Muscle of leg (tissue), 3 donors: ENCODE measurements at regions not wholly inside any gene's neighbourhood (a gene's known extent, or its start where the extent isn't known, plus 50 kb on each side); places are given as distances from the start of the nearest gene placed in this dataset.

Source experiments
- DNase-seq: peaks from one replicate; pipeline ENCODE4 v3.0.0; 2013
- H3K27ac ChIP-seq: one replicate; pipeline ENCODE4 v1.5.1; 2013; ENCODE audit warnings: mild to moderate bottlenecking, low read length, control low read depth
- H3K27me3 ChIP-seq: one replicate; pipeline ENCODE4 v1.6.1; 2013; ENCODE audit warnings: low read length; ENCODE audit not compliant: control insufficient read depth, insufficient read depth
- H3K36me3 ChIP-seq: one replicate; pipeline ENCODE4 v1.6.1; 2013; ENCODE audit warnings: low read length; ENCODE audit not compliant: control insufficient read depth, insufficient read depth
- H3K4me1 ChIP-seq: one replicate; pipeline ENCODE4 v1.6.1; 2013; ENCODE audit warnings: low read length; ENCODE audit not compliant: control insufficient read depth, insufficient read depth
- H3K4me3 ChIP-seq: one replicate; pipeline ENCODE4 v1.5.1; 2013; ENCODE audit warnings: low read length, control low read depth
- H3K9me3 ChIP-seq: replicated peaks from 2 replicates; pipeline ENCODE4 v1.6.1; 2013; ENCODE audit warnings: low read depth, low read length; ENCODE audit not compliant: control insufficient read depth
- WGBS: methylation state at CpG from one replicate; pipeline ENCODE4 v1.1.5; 2013; ENCODE audit warnings: missing lambda C conversion rate; ENCODE audit not compliant: insufficient coverage; 5-methylcytosine and 5-hydroxymethylcytosine counted together

- Histone ChIP-seq H3K27ac (no peak overlapping the region), H3K27me3 (no peaks in the 10 kb centered on the region), H3K4me1 (no peaks in the 10 kb centered on the region), H3K36me3 (no peaks in the 10 kb centered on the region), H3K4me3 (no peak overlapping the region), H3K9me3 (no peaks in the 10 kb centered on the region)
- WGBS: 7% methylated on average over 2 of the region's 2 CpGs
- DNase-seq: peak; percentile 87
These were observed 94.3 kb downstream of the CT47B1 start for GRCh38 chrX:120781403-120781802.

GRCh38 chrX:120775959-120776358 lies 99.7 kb downstream of the CT47B1 start:
- DNase-seq: no peak
- no peaks in the 10 kb centered on the region for H3K27me3 ChIP-seq
- H3K27ac ChIP-seq: no peak overlapping the region
- no CpG with 5 or more reads among the region's 3 CpGs for WGBS
- no peak overlapping the region for H3K4me3 ChIP-seq
- H3K36me3 ChIP-seq: no peaks in the 10 kb centered on the region
- no peaks in the 10 kb centered on the region for H3K9me3 ChIP-seq
- no peaks in the 10 kb centered on the region for H3K4me1 ChIP-seq

- no peaks in the 10 kb centered on the region for H3K36me3 ChIP-seq
- no peak for DNase-seq
- H3K27ac ChIP-seq: no peak overlapping the region
- H3K9me3 ChIP-seq: no peaks in the 10 kb centered on the region
- H3K27me3 ChIP-seq: no peaks in the 10 kb centered on the region
- no peaks in the 10 kb centered on the region for H3K4me1 ChIP-seq
- no peak overlapping the region for H3K4me3 ChIP-seq
These were observed 101.1 kb downstream of the CT47B1 start for GRCh38 chrX:120774606-120775005.

- Histone ChIP-seq H3K4me1 (no peaks in the 10 kb centered on the region), H3K27me3 (peaks cover 3% of the 10 kb centered on the region), H3K36me3 (no peaks in the 10 kb centered on the region), H3K4me3 (no peak overlapping the region), H3K27ac (no peak overlapping the region), H3K9me3 (no peaks in the 10 kb centered on the region)
- WGBS: 32% methylated on average over 2 of the region's 5 CpGs
- no peak for DNase-seq
These were observed 101.9 kb downstream of the CT47B1 start for GRCh38 chrX:120773801-120774200.

GRCh38 chrX:120769576-120770341 lies 105.9 kb downstream of the CT47B1 start:
- Histone ChIP-seq H3K27me3 (peaks cover 3% of the 10 kb centered on the region), H3K4me1 (no peaks in the 10 kb centered on the region), H3K36me3 (no peaks in the 10 kb centered on the region), H3K9me3 (no peaks in the 10 kb centered on the region), H3K4me3 (no peak overlapping the region), H3K27ac (no peak overlapping the region)
- 49% methylated on average over 3 of the region's 8 CpGs for WGBS
- peak; percentile 54 for DNase-seq

- no peak overlapping the region for H3K4me3 ChIP-seq
- H3K27me3 ChIP-seq: peaks cover 3% of the 10 kb centered on the region
- no CpG with 5 or more reads among the region's 2 CpGs for WGBS
- no peaks in the 10 kb centered on the region for H3K36me3 ChIP-seq
- H3K27ac ChIP-seq: no peak overlapping the region
- DNase-seq: no peak
- no peaks in the 10 kb centered on the region for H3K4me1 ChIP-seq
- H3K9me3 ChIP-seq: no peaks in the 10 kb centered on the region
These were observed 107.0 kb downstream of the CT47B1 start for GRCh38 chrX:120768681-120769080.

- Histone ChIP-seq H3K27me3 (peaks cover 3% of the 10 kb centered on the region), H3K4me1 (no peaks in the 10 kb centered on the region), H3K9me3 (no peaks in the 10 kb centered on the region), H3K4me3 (no peak overlapping the region), H3K36me3 (no peaks in the 10 kb centered on the region), H3K27ac (peak overlapping the region; percentile 6)
- no CpG with 5 or more reads among the region's 1 CpG for WGBS
- DNase-seq: no peak
These were observed 107.4 kb downstream of the CT47B1 start for GRCh38 chrX:120768254-120768653.

- Histone ChIP-seq H3K4me1 (no peaks in the 10 kb centered on the region), H3K4me3 (no peak overlapping the region), H3K9me3 (no peaks in the 10 kb centered on the region), H3K27ac (no peak overlapping the region), H3K27me3 (no peaks in the 10 kb centered on the region), H3K36me3 (no peaks in the 10 kb centered on the region)
- DNase-seq: no peak
- WGBS: no CpG with 5 or more reads among the region's 2 CpGs
These were observed 112.4 kb downstream of the CT47B1 start for GRCh38 chrX:120763269-120763668.

GRCh38 chrX:120761810-120762209 lies 113.9 kb downstream of the CT47B1 start:
- H3K4me1 ChIP-seq: no peaks in the 10 kb centered on the region
- no peaks in the 10 kb centered on the region for H3K27me3 ChIP-seq
- 20% methylated on average over 1 of the region's 4 CpGs for WGBS
- H3K4me3 ChIP-seq: no peak overlapping the region
- no peaks in the 10 kb centered on the region for H3K36me3 ChIP-seq
- no peaks in the 10 kb centered on the region for H3K9me3 ChIP-seq
- peak overlapping the region; percentile 78 for H3K27ac ChIP-seq
- peak; percentile 95 for DNase-seq

GRCh38 chrX:120759685-120760084 lies 116.0 kb downstream of the CT47B1 start:
- Histone ChIP-seq H3K4me1 (no peaks in the 10 kb centered on the region), H3K27ac (no peak overlapping the region), H3K4me3 (no peak overlapping the region), H3K9me3 (no peaks in the 10 kb centered on the region), H3K27me3 (no peaks in the 10 kb centered on the region), H3K36me3 (no peaks in the 10 kb centered on the region)
- WGBS: 38% methylated on average over 1 of the region's 1 CpG
- DNase-seq: no peak
